Kidney (tissue), 13 donors: ENCODE measurements at regions not wholly inside any gene's neighbourhood (a gene's known extent, or its start where the extent isn't known, plus 50 kb on each side); places are given as distances from the start of the nearest gene placed in this dataset.
"Not testable (repeated sequence)": the region's sequence is repeated elsewhere in the genome, so short reads cannot be mapped to it uniquely, and the experiment has no call there.

Source experiments
- DNase-seq, 5 donors: peaks; one replicate each; pipeline ENCODE4 v3.0.0-alpha.2; 2013 to 2020
- FAIRE-seq: peaks from 2 replicates; lab custom pipeline; 2012; peaks lifted over from hg19 to GRCh38; lab: Jason Lieb, UNC
- H3K27ac ChIP-seq, 2 donors: one replicate each; pipeline ENCODE4 v1.7.0; 2013; ENCODE audit warnings: low read depth in 2 of 2, low read length in 2 of 2, inconsistent platforms in 1 of 2
- H3K27me3 ChIP-seq: one replicate; pipeline ENCODE4 v1.7.1; 2013; ENCODE audit warnings: low read length, inconsistent platforms; ENCODE audit not compliant: control insufficient read depth, insufficient read depth
- H3K36me3 ChIP-seq, 3 donors: one replicate each; pipeline versions ENCODE4 v1.7.0 to v1.7.1; 2013; ENCODE audit warnings: low read length in 3 of 3, control low read depth in 1 of 3, inconsistent platforms in 1 of 3; ENCODE audit not compliant: insufficient read depth in 3 of 3, control insufficient read depth in 2 of 3
- H3K4me1 ChIP-seq, 3 donors: one replicate each; pipeline versions ENCODE4 v1.7.0 to v1.7.1; 2013; ENCODE audit warnings: low read length in 3 of 3, inconsistent platforms in 1 of 3, low read depth in 1 of 3; ENCODE audit not compliant: control insufficient read depth in 2 of 3, insufficient read depth in 2 of 3
- H3K4me3 ChIP-seq, 3 donors: one replicate each; pipeline versions ENCODE4 v1.7.0 to v1.8.1; 2013; ENCODE audit warnings: low read length in 3 of 3, control low read depth in 1 of 3, inconsistent platforms in 1 of 3
- H3K9ac ChIP-seq, 3 donors: one replicate each; pipeline versions ENCODE4 v1.7.0 to v1.7.1; 2013; ENCODE audit warnings: low read length in 3 of 3, control low read depth in 1 of 3, inconsistent platforms in 1 of 3
- H3K9me3 ChIP-seq, 3 donors: one replicate each; pipeline versions ENCODE4 v1.7.0 to v1.7.1; 2013; ENCODE audit warnings: low read length in 3 of 3, control low read depth in 1 of 3, inconsistent platforms in 1 of 3; ENCODE audit not compliant: control insufficient read depth in 2 of 3, insufficient read depth in 1 of 3
- intact Hi-C: fragments of 100-400 bp; cut with DNase I; formaldehyde crosslinking; loops from one replicate; pipeline ENCODE4 v1.11.1; 2022
- TF ChIP-seq, protein P1 (sequence below): IDR thresholded peaks from 3 replicates; pipeline ENCODE4 v1.5.1; 2012; ENCODE audit warnings: mild to moderate bottlenecking, moderate library complexity, borderline replicate concordance; ENCODE audit not compliant: insufficient read depth; ENCODE audit errors: extremely low read depth
- donor health status: control.
- donor health status: control.
- donor health status: control.
- donor health status: control.
- donor health status: control.
- donor health status: DM: yes; HTN: yes; CAD: no.
- donor health status: Normal renal cell carcinoma (clear cell type).

DNA sequence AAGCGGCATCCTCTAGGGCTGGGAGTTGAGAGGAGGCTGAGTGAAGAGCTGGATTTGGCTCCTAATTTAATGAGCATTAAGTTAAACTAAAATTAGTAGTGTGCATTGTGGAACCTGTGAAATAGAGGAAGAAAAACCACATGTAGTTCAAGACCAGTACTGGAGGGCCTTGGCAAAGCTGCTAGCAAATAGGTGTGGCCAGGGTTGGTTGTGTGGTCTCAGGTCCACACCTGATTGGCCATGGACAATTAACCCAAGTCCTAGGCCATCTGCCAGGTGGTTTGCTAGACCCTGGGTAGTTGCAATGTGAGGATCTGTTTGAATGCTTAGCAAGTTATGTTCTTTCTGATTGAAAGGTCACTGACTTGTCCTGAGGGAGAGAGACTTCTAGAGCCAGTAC lies 275.5 kb downstream of the PDCD6IP start:
- Histone ChIP-seq H3K36me3 (no peaks in the 10 kb centered on the region), H3K27ac (no peak overlapping the region), H3K9ac (no peak overlapping the region), H3K9me3 (no peaks in the 10 kb centered on the region), H3K27me3 (no peaks in the 10 kb centered on the region), H3K4me3 (no peak overlapping the region), H3K4me1 (no peaks in the 10 kb centered on the region)
- no peak for DNase-seq
- FAIRE-seq: no peak
- TF ChIP-seq, protein P1, sequence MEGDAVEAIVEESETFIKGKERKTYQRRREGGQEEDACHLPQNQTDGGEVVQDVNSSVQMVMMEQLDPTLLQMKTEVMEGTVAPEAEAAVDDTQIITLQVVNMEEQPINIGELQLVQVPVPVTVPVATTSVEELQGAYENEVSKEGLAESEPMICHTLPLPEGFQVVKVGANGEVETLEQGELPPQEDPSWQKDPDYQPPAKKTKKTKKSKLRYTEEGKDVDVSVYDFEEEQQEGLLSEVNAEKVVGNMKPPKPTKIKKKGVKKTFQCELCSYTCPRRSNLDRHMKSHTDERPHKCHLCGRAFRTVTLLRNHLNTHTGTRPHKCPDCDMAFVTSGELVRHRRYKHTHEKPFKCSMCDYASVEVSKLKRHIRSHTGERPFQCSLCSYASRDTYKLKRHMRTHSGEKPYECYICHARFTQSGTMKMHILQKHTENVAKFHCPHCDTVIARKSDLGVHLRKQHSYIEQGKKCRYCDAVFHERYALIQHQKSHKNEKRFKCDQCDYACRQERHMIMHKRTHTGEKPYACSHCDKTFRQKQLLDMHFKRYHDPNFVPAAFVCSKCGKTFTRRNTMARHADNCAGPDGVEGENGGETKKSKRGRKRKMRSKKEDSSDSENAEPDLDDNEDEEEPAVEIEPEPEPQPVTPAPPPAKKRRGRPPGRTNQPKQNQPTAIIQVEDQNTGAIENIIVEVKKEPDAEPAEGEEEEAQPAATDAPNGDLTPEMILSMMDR: no peak
- intact Hi-C loops: no loop called here

DNA sequence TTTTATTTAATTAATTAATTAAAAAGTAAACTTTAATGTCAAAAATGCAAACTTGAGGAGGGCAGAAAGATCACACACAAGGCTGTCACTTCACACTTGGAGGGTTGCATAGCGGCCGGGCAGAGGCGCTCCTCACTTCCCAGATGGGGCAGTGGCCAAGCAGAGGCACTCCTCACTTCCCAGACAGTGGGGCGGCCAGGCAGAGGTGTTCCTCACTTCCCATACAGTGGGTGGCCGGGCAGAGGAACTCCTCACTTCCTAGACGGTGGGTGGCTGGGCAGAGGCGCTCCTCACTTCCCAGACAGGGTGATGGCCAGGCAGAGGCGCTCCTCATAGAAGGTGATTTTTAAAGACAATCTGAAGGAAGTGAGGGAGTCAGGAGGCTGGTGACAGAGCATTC lies 277.5 kb downstream of the PDCD6IP start:
- Histone ChIP-seq H3K27me3 (no peaks in the 10 kb centered on the region), H3K4me1 (no peaks in the 10 kb centered on the region), H3K36me3 (no peaks in the 10 kb centered on the region), H3K9me3 (no peaks in the 10 kb centered on the region), H3K9ac (no peak overlapping the region), H3K4me3 (no peak overlapping the region), H3K27ac (no peak overlapping the region)
- DNase-seq (no peak), FAIRE-seq (no peak)
- TF ChIP-seq, protein P1: no peak
- intact Hi-C loops: no loop called here

DNA sequence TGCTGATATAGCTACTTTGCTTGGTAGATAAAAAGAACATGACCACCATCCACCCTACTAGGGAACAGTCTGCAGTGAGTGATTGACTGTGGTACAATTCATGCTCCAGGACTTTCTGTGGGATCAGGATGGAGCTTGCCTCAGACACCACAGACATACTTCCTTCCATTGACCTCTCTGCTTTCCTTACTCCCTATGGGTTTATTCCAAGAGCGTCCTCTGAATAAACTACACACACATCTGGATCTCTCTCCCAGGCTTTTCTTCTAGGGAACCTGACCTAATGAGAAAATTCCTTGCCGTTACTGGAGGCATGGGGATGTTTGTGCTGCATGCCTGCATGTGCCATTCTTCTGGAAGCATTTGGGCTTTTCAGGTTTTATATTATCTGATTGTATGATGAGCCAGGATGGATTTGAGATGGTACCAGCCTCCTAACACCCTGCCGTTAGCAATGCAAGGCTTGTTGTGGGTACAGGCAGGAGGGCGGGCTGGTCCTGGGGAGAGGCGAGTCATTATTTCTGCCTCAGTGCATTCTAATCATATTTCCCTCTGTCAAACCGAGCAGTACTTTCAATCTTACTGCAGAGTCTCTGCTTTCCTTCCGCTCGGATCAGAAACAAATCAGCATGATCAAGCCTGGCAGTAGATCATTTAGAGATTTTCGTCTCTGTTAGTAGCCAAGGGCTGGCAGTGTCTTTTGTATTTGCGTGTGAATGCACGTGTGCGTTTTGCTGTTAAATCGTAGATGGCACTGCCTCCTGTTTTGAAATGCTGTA lies 279.2 kb downstream of the PDCD6IP start:
- intact Hi-C loops: no loop called here
- H3K9ac ChIP-seq: no peak overlapping the region
- TF ChIP-seq, protein P1: no peak
- H3K27me3 ChIP-seq: no peaks in the 10 kb centered on the region
- H3K4me3 ChIP-seq: peak overlapping the region in 2 of 3 donors; percentile 15 to 37
- H3K36me3 ChIP-seq: no peaks in the 10 kb centered on the region
- no peaks in the 10 kb centered on the region for H3K4me1 ChIP-seq
- FAIRE-seq (no peak), DNase-seq (peak in 2 of 5 donors; percentile 38 to 52)
- H3K27ac ChIP-seq: no peak overlapping the region
- H3K9me3 ChIP-seq: no peaks in the 10 kb centered on the region

DNA sequence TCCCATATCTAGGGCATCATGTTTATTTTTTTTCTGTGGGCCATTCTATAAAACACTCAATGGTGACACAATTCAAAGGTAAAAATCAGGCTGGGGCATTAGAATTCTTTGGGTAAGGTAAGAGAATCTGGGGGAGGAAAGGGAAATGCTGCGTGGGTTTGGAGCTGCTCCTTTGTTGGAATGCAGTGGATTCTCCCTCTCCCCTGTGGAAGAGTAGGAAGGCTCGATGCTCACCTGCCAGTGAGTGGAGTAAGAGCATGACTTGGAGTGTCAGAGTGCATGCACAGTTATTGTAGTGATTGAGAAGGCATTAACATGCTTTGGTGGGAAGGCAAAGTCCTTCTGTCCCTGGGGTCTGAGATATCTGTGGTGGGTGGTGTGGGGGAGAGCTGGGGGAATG lies 280.0 kb downstream of the PDCD6IP start:
- Histone ChIP-seq H3K9ac (no peak overlapping the region), H3K27ac (no peak overlapping the region), H3K9me3 (no peaks in the 10 kb centered on the region), H3K4me3 (no peak overlapping the region), H3K36me3 (no peaks in the 10 kb centered on the region), H3K27me3 (no peaks in the 10 kb centered on the region), H3K4me1 (no peaks in the 10 kb centered on the region)
- TF ChIP-seq, protein P1: no peak
- intact Hi-C loops: no loop called here
- FAIRE-seq (no peak), DNase-seq (peak in 2 of 5 donors; percentile 21 to 28)

DNA sequence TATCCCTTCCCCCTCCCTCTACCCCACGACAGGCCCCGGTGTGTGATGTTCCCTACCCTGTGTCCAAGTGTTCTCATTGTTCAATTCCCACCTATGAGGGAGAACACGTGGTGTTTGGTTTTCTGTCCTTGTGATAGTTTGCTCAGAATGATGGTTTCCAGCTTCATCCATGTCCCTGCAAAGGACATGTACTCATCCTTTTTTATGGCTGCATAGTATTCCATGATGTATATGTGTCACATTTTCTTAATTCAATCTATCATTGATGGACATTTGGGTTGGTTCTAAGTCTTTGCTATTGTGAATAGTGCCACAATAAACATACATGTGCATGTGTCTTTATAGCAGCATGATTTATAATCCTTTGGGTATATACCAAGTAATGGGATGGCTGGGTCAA lies 281.4 kb downstream of the PDCD6IP start:
- H3K9me3 ChIP-seq, H3K27ac ChIP-seq, H3K27me3 ChIP-seq, intact Hi-C loops, H3K36me3 ChIP-seq, H3K4me3 ChIP-seq, H3K4me1 ChIP-seq, FAIRE-seq, H3K9ac ChIP-seq, DNase-seq: not testable (repeated sequence)
